ENCODE measurements at regions not wholly inside any gene's neighbourhood (a gene's known extent, or its start where the extent isn't known, plus 50 kb on each side); places are given as distances from the start of the nearest gene placed in this dataset.
A peak's percentile ranks its signal among the peaks of the same experiment; 100 is the strongest.

GRCh38 chrX:1741816-1742394 lies 127.0 kb downstream of the ASMT start:
- H3K4me1 Mint-ChIP-seq = peaks cover 17% of the 10 kb centered on the region
- peak overlapping the region; percentile 76 for H3K27ac Mint-ChIP-seq
- no peak for TF ChIP-seq ATF1 (CRISPR knock-in tag; IDR thresholded peaks at IDR 0.05)
- TF ChIP-seq CTCF (IDR thresholded peaks at IDR 0.05) = no peak
- TF ChIP-seq ELF4 (CRISPR knock-in tag; IDR thresholded peaks at IDR 0.05; ENCODE audit: low read depth) = no peak
- no peak for TF ChIP-seq ARID4B (CRISPR knock-in tag; IDR thresholded peaks at IDR 0.05; ENCODE audit: borderline replicate concordance)
- TF ChIP-seq ATF3 (CRISPR knock-in tag; conservative IDR thresholded peaks at IDR 0.05) = no peak
- TF ChIP-seq PRRX2 (CRISPR knock-in tag; IDR thresholded peaks at IDR 0.05) = no peak
- TF ChIP-seq AFF4 (CRISPR knock-in tag; IDR thresholded peaks at IDR 0.05; ENCODE audit: borderline replicate concordance) = no peak
- TF ChIP-seq KAT7 (CRISPR knock-in tag; IDR thresholded peaks at IDR 0.05; ENCODE audit: borderline replicate concordance) = no peak
- TF ChIP-seq JUN (CRISPR knock-in tag; IDR thresholded peaks at IDR 0.05) = no peak
- no peak for TF ChIP-seq ZNF671 (CRISPR knock-in tag; IDR thresholded peaks at IDR 0.05)
- no peak for TF ChIP-seq ZMAT4 (CRISPR knock-in tag; IDR thresholded peaks at IDR 0.05)
- TF ChIP-seq TEAD4 (CRISPR knock-in tag; IDR thresholded peaks at IDR 0.05) = no peak
- no peak for TF ChIP-seq SMAD3 (CRISPR knock-in tag; IDR thresholded peaks at IDR 0.05; ENCODE audit: borderline replicate concordance)
- TF ChIP-seq CBFB (CRISPR knock-in tag; IDR thresholded peaks at IDR 0.05; ENCODE audit: low read depth) = no peak
- no peak for TF ChIP-seq MAX (CRISPR knock-in tag; IDR thresholded peaks at IDR 0.05)
- no peak for TF ChIP-seq USF2 (CRISPR knock-in tag; IDR thresholded peaks at IDR 0.05)
- no peak for TF ChIP-seq HMGXB4 (CRISPR knock-in tag; IDR thresholded peaks at IDR 0.05)
- no peak for TF ChIP-seq ATF6 (CRISPR knock-in tag; IDR thresholded peaks at IDR 0.05)
- no peak overlapping the region for H3K4me3 Mint-ChIP-seq
- ATAC-seq (no peak), DNase-seq (ENCODE audit: low spot score) (no peak)
- H3K36me3 Mint-ChIP-seq = peaks cover 22% of the 10 kb centered on the region
- H3K27me3 Mint-ChIP-seq (ENCODE audit: low read depth) = no peaks in the 10 kb centered on the region
- CTCF ChIA-PET = no interaction called here
- H3K9me3 Mint-ChIP-seq = peaks cover 32% of the 10 kb centered on the region
- POLR2A ChIA-PET = no interaction called here
